NB4 (cell line): ENCODE measurements at regions not wholly inside any gene's neighbourhood (a gene's known extent, or its start where the extent isn't known, plus 50 kb on each side); places are given as distances from the start of the nearest gene placed in this dataset.

Source experiments
- CTCF ChIP-seq: IDR thresholded peaks from one replicate; pipeline ENCODE4 v1.5.1; 2012; ENCODE audit warnings: low read depth, low read length
- POLR2A ChIP-seq: IDR thresholded peaks from 2 replicates; pipeline ENCODE4 v1.6.1; 2011; ENCODE audit warnings: mild to moderate bottlenecking; ENCODE audit not compliant: insufficient read length; ENCODE audit errors: extremely low read depth

GRCh38 chr3:77835921-77836320 lies 796.0 kb downstream of the ROBO2 start:
- no peak for TF ChIP-seq POLR2A
- no peak for TF ChIP-seq CTCF
